ENCODE measurements at regions not wholly inside any gene's neighbourhood (a gene's known extent, or its start where the extent isn't known, plus 50 kb on each side); places are given as distances from the start of the nearest gene placed in this dataset.
"Not testable (repeated sequence)": the region's sequence is repeated elsewhere in the genome, so short reads cannot be mapped to it uniquely, and the experiment has no call there.

DNA sequence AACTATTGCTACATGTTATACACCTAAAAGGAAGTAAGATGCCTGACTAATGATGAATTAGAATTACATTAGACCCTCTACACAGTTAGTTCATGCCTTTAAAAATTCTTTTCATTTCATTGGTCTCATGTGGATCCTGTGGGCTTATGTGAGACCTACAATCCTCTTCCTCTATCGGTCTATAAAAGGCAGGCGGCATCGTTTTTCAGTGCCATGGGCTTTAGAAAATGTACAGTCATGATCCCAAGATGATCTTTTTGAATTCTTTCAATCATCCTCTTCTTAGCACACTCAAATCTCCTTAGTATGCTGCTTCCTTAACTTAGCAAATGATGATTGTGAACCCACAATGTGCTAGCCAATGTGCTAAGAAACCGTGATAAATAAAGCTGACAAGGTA is 193.9 kb downstream of the ZNF608 start:
- Mint-ChIP-seq H3K36me3 (ENCODE audit: low read depth) (no peaks in the 10 kb centered on the region), H3K9me3 (peaks cover 5% of the 10 kb centered on the region), H3K27me3 (peaks cover 2% of the 10 kb centered on the region), H3K4me3 (no peak overlapping the region), H3K27ac (no peak overlapping the region), H3K4me1 (no peaks in the 10 kb centered on the region)
- DNase-seq = no peak
- ATAC-seq = no peak

DNA sequence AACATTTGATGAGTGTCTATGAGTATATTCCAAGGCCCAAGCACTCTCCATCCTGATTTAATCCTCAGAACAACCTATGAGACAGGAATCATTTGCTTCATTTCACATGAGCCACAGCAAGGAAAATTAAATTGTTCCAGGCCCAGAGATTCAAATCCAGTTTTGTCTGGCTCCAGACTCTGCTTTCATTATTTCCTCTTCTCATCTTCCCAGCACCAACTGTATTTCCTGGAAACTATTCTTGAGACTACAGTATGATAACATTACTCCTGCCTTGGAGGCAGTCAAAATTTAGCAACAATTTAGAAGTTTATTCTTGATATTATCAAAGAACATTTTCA is 194.5 kb downstream of the ZNF608 start:
- no peaks in the 10 kb centered on the region for H3K36me3 Mint-ChIP-seq (ENCODE audit: low read depth)
- DNase-seq = no peak
- no peak for ATAC-seq
- no peak overlapping the region for H3K27ac Mint-ChIP-seq
- peaks cover 2% of the 10 kb centered on the region for H3K27me3 Mint-ChIP-seq
- H3K4me3 Mint-ChIP-seq = no peak overlapping the region
- H3K4me1 Mint-ChIP-seq = no peaks in the 10 kb centered on the region
- peaks cover under 1% of the 10 kb centered on the region for H3K9me3 Mint-ChIP-seq

DNA sequence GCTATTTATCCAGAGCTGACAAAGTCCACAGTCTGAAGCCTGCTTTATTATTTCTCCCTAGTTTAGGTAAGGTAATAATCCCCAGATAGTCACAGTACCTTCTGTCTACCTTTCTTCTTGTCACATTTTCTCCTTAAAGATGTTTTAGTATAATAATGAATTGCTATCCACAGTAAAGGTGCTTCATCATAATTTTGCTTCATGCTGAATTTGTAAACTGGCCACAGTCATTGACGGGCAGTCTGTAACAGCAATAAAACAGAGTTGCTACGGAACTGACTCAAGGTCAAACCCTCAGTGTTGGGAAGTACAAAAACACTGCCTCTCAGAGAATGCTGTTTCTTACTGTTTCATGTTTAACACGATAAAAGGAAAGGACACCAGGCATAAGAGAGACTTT is 195.7 kb downstream of the ZNF608 start:
- Mint-ChIP-seq H3K4me3 (no peak overlapping the region), H3K27me3 (no peaks in the 10 kb centered on the region), H3K9me3 (no peaks in the 10 kb centered on the region), H3K27ac (no peak overlapping the region), H3K4me1 (no peaks in the 10 kb centered on the region), H3K36me3 (ENCODE audit: low read depth) (no peaks in the 10 kb centered on the region)
- no peak for ATAC-seq
- no peak for DNase-seq

DNA sequence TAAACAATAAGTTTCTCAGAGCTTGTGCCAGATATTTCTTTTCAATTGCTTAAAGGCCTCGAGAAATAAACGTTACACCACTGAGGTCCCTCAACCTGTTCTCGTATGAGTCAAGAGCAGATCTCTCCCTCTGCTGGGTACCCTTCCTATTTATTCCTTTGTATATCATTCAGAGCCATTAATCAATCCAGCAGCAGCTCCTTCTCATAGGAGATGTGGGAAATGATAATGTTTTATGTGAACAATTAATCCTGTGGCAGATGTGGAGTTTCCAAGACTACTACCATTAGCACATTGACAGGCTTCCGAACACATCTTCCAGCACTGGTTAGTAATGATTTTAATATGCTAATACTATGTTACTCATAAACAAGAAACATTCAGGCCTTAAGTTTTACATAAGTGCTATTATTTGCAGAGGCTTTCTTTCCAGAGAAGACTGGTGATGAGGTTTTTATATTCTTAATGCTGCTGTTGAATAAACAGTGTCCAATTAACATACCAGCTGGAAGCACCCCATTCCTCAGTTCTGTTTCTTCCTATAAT is 196.5 kb downstream of the ZNF608 start:
- H3K4me1 Mint-ChIP-seq = no peaks in the 10 kb centered on the region
- DNase-seq = no peak
- no peaks in the 10 kb centered on the region for H3K36me3 Mint-ChIP-seq (ENCODE audit: low read depth)
- ATAC-seq = no peak
- H3K4me3 Mint-ChIP-seq = no peak overlapping the region
- H3K27me3 Mint-ChIP-seq = no peaks in the 10 kb centered on the region
- H3K9me3 Mint-ChIP-seq = no peaks in the 10 kb centered on the region
- no peak overlapping the region for H3K27ac Mint-ChIP-seq

DNA sequence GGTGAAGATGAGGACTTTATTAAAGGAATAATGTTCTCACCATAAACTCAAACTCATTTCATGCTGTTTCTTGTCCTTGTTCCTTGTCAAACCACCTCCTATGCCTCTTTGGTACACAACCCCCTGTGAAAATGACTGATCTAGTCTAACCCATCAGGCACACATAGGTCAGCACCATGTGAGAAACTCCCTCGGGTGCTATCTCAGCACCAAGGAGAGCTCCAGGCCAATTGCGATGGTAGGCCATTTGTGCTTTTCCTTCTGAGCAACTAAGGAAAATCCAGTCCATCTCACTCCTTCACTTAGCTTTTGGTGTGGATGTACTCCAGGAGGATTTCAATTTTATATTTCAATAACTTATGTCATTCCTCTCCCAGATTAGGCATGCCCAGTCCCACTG is 199.8 kb downstream of the ZNF608 start:
- no peak for DNase-seq
- Mint-ChIP-seq H3K9me3 (no peaks in the 10 kb centered on the region), H3K27me3 (no peaks in the 10 kb centered on the region), H3K4me3 (no peak overlapping the region), H3K4me1 (no peaks in the 10 kb centered on the region), H3K36me3 (ENCODE audit: low read depth) (no peaks in the 10 kb centered on the region), H3K27ac (no peak overlapping the region)
- ATAC-seq = no peak

DNA sequence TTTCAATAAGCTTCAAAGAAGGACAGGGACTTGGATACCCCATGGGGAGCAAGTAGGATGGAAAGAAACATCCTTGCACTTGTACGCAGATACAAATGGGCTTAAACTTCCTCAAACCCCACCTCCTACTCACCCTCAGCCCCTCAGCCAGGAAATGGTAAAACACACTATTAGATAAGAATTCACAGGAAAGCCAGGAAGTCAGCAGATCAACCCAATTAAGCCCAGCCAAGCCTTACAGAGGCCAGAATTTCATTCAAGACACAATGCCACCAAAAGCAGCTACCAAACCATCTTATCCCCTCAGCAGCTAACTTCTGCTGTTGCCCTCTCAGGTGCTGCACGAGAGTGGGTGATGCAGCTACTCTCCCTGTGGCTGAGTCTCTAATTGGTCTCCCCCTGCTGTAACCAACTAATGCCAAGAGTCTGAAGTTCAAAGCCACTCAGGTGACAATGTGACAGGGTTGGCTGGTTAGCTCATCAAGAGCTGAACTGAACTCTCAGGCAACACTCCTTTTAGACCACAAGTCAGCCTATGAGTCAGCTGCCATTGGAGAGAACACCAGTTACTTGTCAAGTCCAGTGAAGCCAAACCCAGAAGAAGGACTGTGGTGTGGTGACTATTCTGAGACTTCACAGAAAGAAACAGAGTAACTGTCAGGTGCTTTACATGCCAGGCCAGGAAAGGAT is 201.9 kb downstream of the ZNF608 start:
- H3K27ac Mint-ChIP-seq = no peak overlapping the region
- no peaks in the 10 kb centered on the region for H3K27me3 Mint-ChIP-seq
- H3K36me3 Mint-ChIP-seq (ENCODE audit: low read depth) = no peaks in the 10 kb centered on the region
- ATAC-seq = peak; percentile 36
- H3K4me1 Mint-ChIP-seq = no peaks in the 10 kb centered on the region
- H3K9me3 Mint-ChIP-seq = no peaks in the 10 kb centered on the region
- no peak for DNase-seq
- H3K4me3 Mint-ChIP-seq = no peak overlapping the region

DNA sequence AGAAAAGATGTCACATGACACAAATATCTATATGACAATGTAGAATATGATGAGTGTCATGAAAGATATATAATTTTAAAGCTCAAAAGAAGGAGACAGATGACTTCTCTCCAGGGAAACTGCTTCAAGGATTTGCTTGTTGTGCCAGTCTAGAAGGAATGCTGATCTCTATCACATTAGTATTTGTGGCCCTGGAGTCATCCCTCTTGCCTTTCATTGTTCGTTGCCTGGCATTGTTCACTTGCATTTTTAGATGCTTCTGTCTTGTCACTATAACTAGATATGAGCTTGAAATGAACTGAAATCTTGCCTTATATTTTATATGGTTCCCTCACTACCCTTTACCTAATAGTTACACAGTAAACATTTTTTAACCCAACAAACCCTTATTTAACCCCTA is 207.5 kb downstream of the ZNF608 start:
- H3K4me1 Mint-ChIP-seq = no peaks in the 10 kb centered on the region
- ATAC-seq (no peak), DNase-seq (no peak)
- H3K36me3 Mint-ChIP-seq (ENCODE audit: low read depth) = no peaks in the 10 kb centered on the region
- no peak overlapping the region for H3K4me3 Mint-ChIP-seq
- no peak overlapping the region for H3K27ac Mint-ChIP-seq
- H3K9me3 Mint-ChIP-seq = peaks cover 4% of the 10 kb centered on the region
- H3K27me3 Mint-ChIP-seq = no peaks in the 10 kb centered on the region

DNA sequence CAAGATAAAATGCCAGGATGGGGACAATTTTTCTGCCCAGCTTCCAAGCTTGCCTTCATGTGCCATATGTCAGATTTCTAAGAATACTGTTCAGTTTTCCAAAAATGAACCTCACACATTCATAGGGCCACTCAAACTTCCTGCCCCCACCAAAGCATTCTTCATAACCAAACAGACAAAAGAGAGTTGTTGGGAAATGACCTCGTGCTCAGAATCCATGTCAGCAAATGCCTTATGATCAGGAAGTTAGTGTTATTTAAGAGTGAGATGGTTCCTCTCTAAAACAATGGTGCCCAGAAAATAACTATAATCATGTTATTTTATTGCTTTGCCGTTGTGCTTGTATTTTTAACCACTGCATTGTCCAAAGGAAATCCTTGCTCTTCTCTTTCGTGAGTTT is 208.2 kb downstream of the ZNF608 start:
- Mint-ChIP-seq H3K27ac (no peak overlapping the region), H3K4me1 (no peaks in the 10 kb centered on the region), H3K9me3 (peaks cover 4% of the 10 kb centered on the region), H3K27me3 (no peaks in the 10 kb centered on the region), H3K36me3 (ENCODE audit: low read depth) (no peaks in the 10 kb centered on the region), H3K4me3 (no peak overlapping the region)
- no peak for ATAC-seq
- DNase-seq = no peak

DNA sequence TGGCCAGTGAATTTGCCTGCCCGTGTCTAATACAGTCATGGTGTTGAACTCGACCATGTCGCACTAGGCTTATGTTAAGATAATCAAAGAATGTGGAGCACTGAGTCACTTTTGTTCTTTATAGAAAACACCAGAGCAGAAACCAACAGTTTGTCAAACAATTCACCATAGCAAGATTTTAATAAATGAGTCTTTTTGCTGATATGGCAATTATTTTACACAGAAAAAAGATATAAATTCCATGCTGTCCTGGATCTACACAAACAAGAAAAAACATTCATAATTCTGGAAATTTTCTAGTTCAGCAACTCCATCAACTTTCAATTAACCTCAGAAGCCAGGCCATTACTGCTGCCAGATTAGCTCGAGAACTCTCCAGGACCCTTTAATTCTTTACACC is 208.9 kb downstream of the ZNF608 start:
- peaks cover 4% of the 10 kb centered on the region for H3K9me3 Mint-ChIP-seq
- no peak overlapping the region for H3K27ac Mint-ChIP-seq
- H3K27me3 Mint-ChIP-seq = no peaks in the 10 kb centered on the region
- no peaks in the 10 kb centered on the region for H3K4me1 Mint-ChIP-seq
- H3K36me3 Mint-ChIP-seq (ENCODE audit: low read depth) = no peaks in the 10 kb centered on the region
- no peak for ATAC-seq
- DNase-seq = no peak
- H3K4me3 Mint-ChIP-seq = no peak overlapping the region

DNA sequence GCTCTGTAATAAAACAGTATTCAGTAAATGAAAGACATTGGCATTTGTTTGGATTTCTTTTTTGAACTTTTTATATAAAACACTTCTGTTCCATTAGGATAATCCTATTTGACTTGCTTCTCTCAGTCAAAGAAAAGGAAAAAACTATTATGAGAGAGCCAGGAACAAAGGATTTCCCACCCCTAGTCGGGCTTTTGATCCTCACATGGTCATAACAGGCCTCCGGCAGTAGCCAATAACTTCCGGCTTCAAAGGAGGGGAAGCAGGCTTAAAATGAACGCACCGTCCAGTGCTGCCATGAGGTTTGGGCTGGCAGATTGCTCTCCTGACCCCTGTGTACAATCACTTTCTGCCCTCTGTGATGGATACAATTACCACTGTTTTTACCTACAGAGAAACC is 209.3 kb downstream of the ZNF608 start:
- ATAC-seq (no peak), DNase-seq (no peak)
- Mint-ChIP-seq H3K4me3 (no peak overlapping the region), H3K4me1 (no peaks in the 10 kb centered on the region), H3K27me3 (no peaks in the 10 kb centered on the region), H3K9me3 (peaks cover 4% of the 10 kb centered on the region), H3K27ac (no peak overlapping the region), H3K36me3 (ENCODE audit: low read depth) (no peaks in the 10 kb centered on the region)

DNA sequence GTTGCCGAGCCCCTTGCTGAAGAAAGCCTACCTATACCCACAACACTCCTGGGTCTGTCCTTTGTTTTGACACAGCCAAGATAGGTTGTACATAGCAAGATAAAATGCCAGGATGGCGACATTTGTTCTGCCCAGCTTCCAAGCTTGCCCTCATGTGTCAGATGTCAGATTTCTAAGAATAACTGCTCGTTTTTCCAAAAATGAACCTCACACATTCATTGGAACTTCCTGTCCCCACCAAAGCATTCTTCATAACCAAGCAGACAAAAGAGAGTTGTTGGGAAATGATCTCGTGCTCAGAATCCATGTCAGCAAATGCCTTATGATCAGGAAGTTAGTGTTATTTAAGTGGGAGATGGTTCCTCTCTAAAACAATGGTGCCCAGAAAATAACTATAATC is 210.1 kb downstream of the ZNF608 start:
- Mint-ChIP-seq H3K4me1 (no peaks in the 10 kb centered on the region), H3K36me3 (ENCODE audit: low read depth) (no peaks in the 10 kb centered on the region), H3K4me3 (no peak overlapping the region), H3K9me3 (peaks cover 4% of the 10 kb centered on the region), H3K27ac (no peak overlapping the region), H3K27me3 (no peaks in the 10 kb centered on the region)
- DNase-seq (no peak), ATAC-seq (no peak)

DNA sequence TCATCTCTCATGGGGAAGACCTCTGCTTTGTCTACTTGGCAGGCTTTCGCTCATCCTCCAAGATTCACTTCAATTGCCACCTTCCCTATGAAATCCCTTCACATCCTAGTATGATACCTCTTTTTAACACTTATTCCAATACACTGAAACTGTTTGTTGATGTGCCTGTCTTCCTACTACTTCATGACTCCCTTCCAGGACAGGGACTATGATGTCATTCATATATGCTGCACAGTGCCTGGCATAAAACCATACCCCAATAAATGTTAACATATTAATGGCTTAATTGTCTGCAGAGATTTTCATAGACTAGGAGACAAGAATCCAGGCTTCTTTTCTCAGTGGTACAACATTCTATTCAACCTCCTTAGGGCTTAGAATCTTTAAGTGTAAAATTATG is 215.5 kb downstream of the ZNF608 start:
- ATAC-seq (no peak), DNase-seq (no peak)
- H3K4me3 Mint-ChIP-seq = no peak overlapping the region
- no peaks in the 10 kb centered on the region for H3K36me3 Mint-ChIP-seq (ENCODE audit: low read depth)
- H3K27ac Mint-ChIP-seq = no peak overlapping the region
- H3K9me3 Mint-ChIP-seq = peaks cover 3% of the 10 kb centered on the region
- peaks cover 5% of the 10 kb centered on the region for H3K27me3 Mint-ChIP-seq
- peaks cover 9% of the 10 kb centered on the region for H3K4me1 Mint-ChIP-seq

DNA sequence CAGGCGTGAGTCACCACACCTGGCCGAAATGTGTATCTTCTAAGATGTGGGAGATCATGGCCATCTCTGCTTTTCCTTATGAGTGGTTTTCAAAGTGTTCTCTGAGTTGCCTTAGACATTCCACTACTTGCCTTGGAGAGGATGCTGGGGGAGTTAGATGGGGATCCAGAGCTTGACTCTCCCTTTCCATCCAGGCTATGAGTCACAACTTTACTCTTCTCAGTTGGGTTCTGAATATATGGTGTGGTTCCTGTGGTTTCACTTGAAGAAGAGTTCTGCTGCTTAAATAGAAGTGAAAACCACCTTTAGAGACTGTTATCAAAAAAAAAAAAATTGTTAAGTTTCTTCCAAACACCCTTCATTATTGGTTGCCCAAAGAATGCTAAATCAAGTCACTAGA is 217.6 kb downstream of the ZNF608 start:
- H3K27ac Mint-ChIP-seq = no peak overlapping the region
- peaks cover 7% of the 10 kb centered on the region for H3K9me3 Mint-ChIP-seq
- no peak overlapping the region for H3K4me3 Mint-ChIP-seq
- H3K27me3 Mint-ChIP-seq = peaks cover 5% of the 10 kb centered on the region
- peak; percentile 77 for ATAC-seq
- no peaks in the 10 kb centered on the region for H3K36me3 Mint-ChIP-seq (ENCODE audit: low read depth)
- peaks cover 9% of the 10 kb centered on the region for H3K4me1 Mint-ChIP-seq
- DNase-seq = no peak

DNA sequence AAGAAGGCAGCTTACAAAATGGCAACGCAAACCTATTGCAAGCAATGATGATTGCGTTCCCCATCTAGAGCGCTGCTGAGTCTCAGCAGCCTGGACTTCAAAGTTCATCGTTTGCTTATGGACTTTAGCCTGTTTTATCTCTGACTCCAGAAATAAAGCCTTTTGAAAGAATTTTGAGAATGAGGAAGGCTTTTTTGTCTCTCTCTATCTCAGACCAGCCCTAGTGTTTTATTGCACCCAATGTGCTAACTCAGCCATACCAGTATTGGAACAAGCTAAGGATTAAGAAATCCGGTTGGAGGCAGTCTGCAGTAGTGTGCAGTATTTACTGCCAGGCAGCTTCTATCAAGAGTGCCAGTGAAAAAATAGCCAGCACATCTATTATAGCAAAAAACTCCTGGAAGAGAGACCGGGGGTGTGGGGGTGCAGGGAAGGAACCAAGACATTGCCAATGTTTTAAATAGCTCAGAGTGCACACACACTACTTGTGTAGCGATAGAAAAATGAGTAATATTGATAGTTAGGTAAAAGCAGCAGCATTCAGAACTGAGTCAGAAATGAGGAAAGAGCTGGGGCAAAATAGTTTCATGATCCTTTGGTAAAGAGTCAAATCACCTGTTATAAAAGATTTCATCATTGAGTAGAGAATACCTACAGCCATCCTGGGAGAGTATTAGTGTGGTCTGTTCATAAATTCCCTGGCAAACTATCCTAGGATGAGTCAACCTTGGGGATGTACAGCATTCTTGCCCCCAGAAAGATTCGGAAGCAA is 219.0 kb downstream of the ZNF608 start:
- H3K27me3 Mint-ChIP-seq = peaks cover 8% of the 10 kb centered on the region
- H3K4me3 Mint-ChIP-seq = no peak overlapping the region
- no peaks in the 10 kb centered on the region for H3K36me3 Mint-ChIP-seq (ENCODE audit: low read depth)
- DNase-seq (no peak), ATAC-seq (peak; percentile 51)
- no peak overlapping the region for H3K27ac Mint-ChIP-seq
- H3K4me1 Mint-ChIP-seq = peaks cover 9% of the 10 kb centered on the region
- H3K9me3 Mint-ChIP-seq = peaks cover 7% of the 10 kb centered on the region

DNA sequence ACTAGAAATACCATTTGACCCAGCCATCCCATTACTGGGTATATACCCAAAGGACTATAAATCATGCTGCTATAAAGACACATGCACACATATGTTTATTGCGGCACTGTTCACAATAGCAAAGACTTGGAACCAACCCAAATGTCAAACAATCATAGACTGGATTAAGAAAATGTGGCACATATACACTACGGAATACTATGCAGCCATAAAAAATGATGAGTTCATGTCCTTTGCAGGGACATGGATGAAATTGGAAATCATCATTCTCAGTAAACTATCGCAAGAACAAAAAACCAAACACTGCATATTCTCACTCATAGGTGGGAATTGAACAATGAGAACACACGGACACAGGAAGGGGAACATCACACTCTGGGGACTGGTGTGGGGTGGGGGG is 220.4 kb downstream of the ZNF608 start:
- not testable (repeated sequence) for H3K4me3 Mint-ChIP-seq; H3K27ac Mint-ChIP-seq; ATAC-seq; H3K4me1 Mint-ChIP-seq; H3K9me3 Mint-ChIP-seq; H3K36me3 Mint-ChIP-seq (ENCODE audit: low read depth); DNase-seq
- H3K27me3 Mint-ChIP-seq = peaks cover 13% of the 10 kb centered on the region
